SK-N-SH treated with all-trans-retinoic acid at 6 μM for 48 hours (cell line): ENCODE measurements at regions not wholly inside any gene's neighbourhood (a gene's known extent, or its start where the extent isn't known, plus 50 kb on each side); places are given as distances from the start of the nearest gene placed in this dataset.

Experiments
- ATAC-seq: fragments of 200-7000 bp; cut with Tn5 transposase; 3 replicates; pipeline ENCODE4 v1.9.1; 2020; ENCODE audit warnings: mild to moderate bottlenecking, moderate library complexity
- ARNTL ChIP-seq: fragments of 450-650 bp; formaldehyde crosslinking; IDR thresholded peaks from 2 replicates; pipeline ENCODE4 v1.5.0; 2020; ENCODE audit warnings: low read depth, mild to moderate bottlenecking, moderate library complexity, borderline replicate concordance
- BACH2 ChIP-seq: fragments of 250-450 bp; sonication (Bioruptor Pico); IDR thresholded peaks from 2 replicates; pipeline ENCODE4 v1.9.0; 2021; ENCODE audit warnings: mild to moderate bottlenecking, borderline replicate concordance
- CSDC2 ChIP-seq: fragments of 250-450 bp; sonication (Bioruptor Pico); IDR thresholded peaks from 2 replicates; pipeline ENCODE4 v1.5.0; 2020; ENCODE audit warnings: mild to moderate bottlenecking, moderate library complexity
- ESRRG ChIP-seq: fragments of 250-450 bp; sonication (Bioruptor Pico); IDR thresholded peaks from 2 replicates; pipeline ENCODE4 v1.6.1; 2021; ENCODE audit warnings: mild to moderate bottlenecking
- GLIS3 ChIP-seq: fragments of 250-450 bp; sonication (Bioruptor Pico); IDR thresholded peaks from 2 replicates; pipeline ENCODE4 v1.5.0; 2020; ENCODE audit warnings: mild to moderate bottlenecking, moderate library complexity
- ISL1 ChIP-seq: fragments of 250-450 bp; sonication (Bioruptor Pico); IDR thresholded peaks from 2 replicates; pipeline ENCODE4 v2.1.2; 2022; ENCODE audit warnings: mild to moderate bottlenecking, moderate library complexity
- OSR1 ChIP-seq: fragments of 250-450 bp; sonication (Bioruptor Pico); IDR thresholded peaks from 2 replicates; pipeline ENCODE4 v1.8.0; 2022; ENCODE audit warnings: moderate library complexity, mild to moderate bottlenecking, inconsistent platforms
- PPARA ChIP-seq: fragments of 250-450 bp; sonication (Bioruptor Pico); IDR thresholded peaks from 2 replicates; pipeline ENCODE4 v1.5.0; 2020; ENCODE audit warnings: mild to moderate bottlenecking, borderline replicate concordance
- RARB ChIP-seq: fragments of 250-450 bp; sonication (Bioruptor Pico); IDR thresholded peaks from 2 replicates; pipeline ENCODE4 v1.8.0; 2021; ENCODE audit warnings: mild to moderate bottlenecking, moderate library complexity
- SNAI2 ChIP-seq: fragments of 250-450 bp; sonication (Bioruptor Pico); IDR thresholded peaks from 2 replicates; pipeline ENCODE4 v1.5.0; 2020; ENCODE audit warnings: mild to moderate bottlenecking, moderate library complexity
- TCF4 ChIP-seq: fragments of 250-450 bp; sonication (Bioruptor Pico); IDR thresholded peaks from 2 replicates; pipeline ENCODE4 v1.8.0; 2021; ENCODE audit warnings: mild to moderate bottlenecking, moderate library complexity, borderline replicate concordance
- TOX ChIP-seq: fragments of 250-450 bp; sonication (Bioruptor Pico); IDR thresholded peaks from 2 replicates; pipeline ENCODE4 v1.8.0; 2021; ENCODE audit warnings: mild to moderate bottlenecking, moderate library complexity, borderline replicate concordance
- ZC3H10 ChIP-seq: fragments of 250-450 bp; sonication (Bioruptor Pico); IDR thresholded peaks from 2 replicates; pipeline ENCODE4 v1.5.1; 2021; ENCODE audit warnings: mild to moderate bottlenecking, moderate library complexity
- ZFP3 ChIP-seq: fragments of 250-450 bp; sonication (Bioruptor Pico); IDR thresholded peaks from 2 replicates; pipeline ENCODE4 v1.5.0; 2020; ENCODE audit warnings: mild to moderate bottlenecking, moderate library complexity
- ZNF565 ChIP-seq: fragments of 450-650 bp; formaldehyde crosslinking; conservative IDR thresholded peaks from 2 replicates; pipeline ENCODE4 v1.5.0; 2020; ENCODE audit warnings: low read depth, mild to moderate bottlenecking, moderate library complexity
- ZNF70 ChIP-seq: fragments of 450-650 bp; formaldehyde crosslinking; IDR thresholded peaks from 2 replicates; pipeline ENCODE4 v1.5.0; 2020; ENCODE audit warnings: mild to moderate bottlenecking, moderate library complexity
- ZNF8 ChIP-seq: fragments of 450-650 bp; formaldehyde crosslinking; IDR thresholded peaks from 2 replicates; pipeline ENCODE4 v1.5.0; 2020; ENCODE audit warnings: mild to moderate bottlenecking, moderate library complexity
- TF ChIP-seq, protein P1 (sequence below): fragments of 250-450 bp; sonication (Bioruptor Pico); IDR thresholded peaks from 2 replicates; pipeline ENCODE4 v1.8.0; 2021; ENCODE audit warnings: low read depth, mild to moderate bottlenecking, moderate library complexity, borderline replicate concordance
- TF ChIP-seq, protein P2 (sequence below): fragments of 250-450 bp; sonication (Bioruptor Pico); IDR thresholded peaks from 2 replicates; pipeline ENCODE4 v1.5.0; 2020; ENCODE audit warnings: mild to moderate bottlenecking, moderate library complexity
- TF ChIP-seq, protein P3 (sequence below): fragments of 250-450 bp; sonication (Bioruptor Pico); IDR thresholded peaks from 2 replicates; pipeline ENCODE4 v1.5.1; 2021; ENCODE audit warnings: mild to moderate bottlenecking, moderate library complexity
- TF ChIP-seq, protein P4 (sequence below): fragments of 250-450 bp; sonication (Bioruptor Pico); IDR thresholded peaks from 2 replicates; pipeline ENCODE4 v1.5.1; 2020; ENCODE audit warnings: low read depth, mild to moderate bottlenecking, moderate library complexity

DNA sequence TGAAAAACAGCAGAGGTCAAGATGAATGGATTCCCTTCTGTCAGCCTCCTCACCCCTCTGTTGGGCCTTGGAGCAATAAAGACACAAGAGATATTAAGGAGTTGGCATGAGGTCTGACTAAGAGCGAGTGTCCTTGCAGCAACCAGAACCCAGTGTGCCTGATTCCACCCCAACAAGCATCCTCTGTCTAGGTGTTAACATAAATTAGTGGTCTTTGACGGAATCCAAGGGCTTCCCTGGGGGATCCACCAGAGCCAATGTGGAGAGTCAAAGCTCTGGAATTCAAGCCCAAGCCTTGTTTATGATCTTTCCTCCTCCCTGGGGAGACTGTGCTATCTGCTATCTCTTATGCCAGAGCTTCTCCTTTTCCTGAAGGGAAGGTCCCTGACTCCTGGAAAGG, 128.1 kb upstream of the SMIM23 start:
- ATAC-seq = no peak
- no peak for TF ChIP-seq BACH2 (CRISPR knock-in tag)
- no peak for TF ChIP-seq TCF4 (CRISPR knock-in tag)
- no peak for TF ChIP-seq ZNF8 (CRISPR knock-in tag)
- no peak for TF ChIP-seq ZC3H10 (CRISPR knock-in tag)
- TF ChIP-seq, protein P1, sequence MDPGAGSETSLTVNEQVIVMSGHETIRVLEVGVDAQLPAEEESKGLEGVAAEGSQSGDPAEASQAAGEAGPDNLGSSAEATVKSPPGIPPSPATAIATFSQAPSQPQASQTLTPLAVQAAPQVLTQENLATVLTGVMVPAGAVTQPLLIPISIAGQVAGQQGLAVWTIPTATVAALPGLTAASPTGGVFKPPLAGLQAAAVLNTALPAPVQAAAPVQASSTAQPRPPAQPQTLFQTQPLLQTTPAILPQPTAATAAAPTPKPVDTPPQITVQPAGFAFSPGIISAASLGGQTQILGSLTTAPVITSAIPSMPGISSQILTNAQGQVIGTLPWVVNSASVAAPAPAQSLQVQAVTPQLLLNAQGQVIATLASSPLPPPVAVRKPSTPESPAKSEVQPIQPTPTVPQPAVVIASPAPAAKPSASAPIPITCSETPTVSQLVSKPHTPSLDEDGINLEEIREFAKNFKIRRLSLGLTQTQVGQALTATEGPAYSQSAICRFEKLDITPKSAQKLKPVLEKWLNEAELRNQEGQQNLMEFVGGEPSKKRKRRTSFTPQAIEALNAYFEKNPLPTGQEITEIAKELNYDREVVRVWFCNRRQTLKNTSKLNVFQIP (CRISPR knock-in tag) = no peak
- TF ChIP-seq ZFP3 (CRISPR knock-in tag) = no peak
- no peak for TF ChIP-seq ISL1 (CRISPR knock-in tag)
- no peak for TF ChIP-seq CSDC2 (CRISPR knock-in tag)
- TF ChIP-seq ZNF70 = no peak
- TF ChIP-seq PPARA (CRISPR knock-in tag) = no peak
- TF ChIP-seq, protein P2, sequence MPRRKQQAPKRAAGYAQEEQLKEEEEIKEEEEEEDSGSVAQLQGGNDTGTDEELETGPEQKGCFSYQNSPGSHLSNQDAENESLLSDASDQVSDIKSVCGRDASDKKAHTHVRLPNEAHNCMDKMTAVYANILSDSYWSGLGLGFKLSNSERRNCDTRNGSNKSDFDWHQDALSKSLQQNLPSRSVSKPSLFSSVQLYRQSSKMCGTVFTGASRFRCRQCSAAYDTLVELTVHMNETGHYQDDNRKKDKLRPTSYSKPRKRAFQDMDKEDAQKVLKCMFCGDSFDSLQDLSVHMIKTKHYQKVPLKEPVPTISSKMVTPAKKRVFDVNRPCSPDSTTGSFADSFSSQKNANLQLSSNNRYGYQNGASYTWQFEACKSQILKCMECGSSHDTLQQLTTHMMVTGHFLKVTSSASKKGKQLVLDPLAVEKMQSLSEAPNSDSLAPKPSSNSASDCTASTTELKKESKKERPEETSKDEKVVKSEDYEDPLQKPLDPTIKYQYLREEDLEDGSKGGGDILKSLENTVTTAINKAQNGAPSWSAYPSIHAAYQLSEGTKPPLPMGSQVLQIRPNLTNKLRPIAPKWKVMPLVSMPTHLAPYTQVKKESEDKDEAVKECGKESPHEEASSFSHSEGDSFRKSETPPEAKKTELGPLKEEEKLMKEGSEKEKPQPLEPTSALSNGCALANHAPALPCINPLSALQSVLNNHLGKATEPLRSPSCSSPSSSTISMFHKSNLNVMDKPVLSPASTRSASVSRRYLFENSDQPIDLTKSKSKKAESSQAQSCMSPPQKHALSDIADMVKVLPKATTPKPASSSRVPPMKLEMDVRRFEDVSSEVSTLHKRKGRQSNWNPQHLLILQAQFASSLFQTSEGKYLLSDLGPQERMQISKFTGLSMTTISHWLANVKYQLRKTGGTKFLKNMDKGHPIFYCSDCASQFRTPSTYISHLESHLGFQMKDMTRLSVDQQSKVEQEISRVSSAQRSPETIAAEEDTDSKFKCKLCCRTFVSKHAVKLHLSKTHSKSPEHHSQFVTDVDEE (CRISPR knock-in tag) = no peak
- TF ChIP-seq OSR1 (CRISPR knock-in tag) = no peak

DNA sequence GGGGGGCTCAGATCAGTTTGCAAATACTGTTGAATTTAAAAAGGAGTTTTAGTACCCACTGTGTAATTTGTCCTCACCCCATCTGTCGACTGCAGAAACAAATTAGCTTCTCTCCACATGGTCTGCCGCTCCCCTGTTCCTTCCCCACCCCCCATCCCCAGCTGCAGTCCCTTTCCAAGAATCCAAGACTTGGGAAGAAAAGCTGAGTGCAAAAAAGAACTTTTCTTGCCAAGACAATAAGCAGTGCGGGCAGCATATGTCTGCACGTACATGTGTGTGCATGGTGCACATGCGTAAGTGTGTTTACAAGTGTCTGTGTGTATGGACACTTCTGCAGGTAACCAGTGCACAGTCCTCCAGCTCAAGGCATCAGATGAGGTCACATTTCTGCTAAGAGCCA, 125.7 kb upstream of the SMIM23 start:
- no peak for ATAC-seq
- no peak for TF ChIP-seq CSDC2 (CRISPR knock-in tag)
- TF ChIP-seq GLIS3 (CRISPR knock-in tag) = no peak
- no peak for TF ChIP-seq ESRRG (CRISPR knock-in tag)
- no peak for TF ChIP-seq TOX

DNA sequence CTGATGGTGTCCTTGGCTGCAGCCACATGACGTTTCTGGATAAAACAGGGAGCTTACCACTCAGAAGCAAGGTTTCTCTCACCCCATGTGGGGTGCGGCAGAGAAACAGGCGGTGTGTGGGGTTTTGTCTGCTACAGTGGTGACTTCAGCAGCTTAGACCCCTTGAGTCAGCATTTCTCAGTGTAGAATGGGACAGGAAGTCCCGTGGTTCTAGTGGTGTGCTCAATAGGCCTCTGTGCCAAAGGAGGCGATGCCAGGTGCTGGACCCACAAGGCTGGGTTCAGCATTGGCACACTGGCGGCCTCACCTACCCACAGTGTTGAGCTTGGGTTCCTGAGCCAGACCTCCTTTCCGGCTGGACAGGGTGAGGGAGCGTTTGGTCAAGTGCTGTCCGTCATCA, 125.2 kb upstream of the SMIM23 start:
- ATAC-seq = no peak
- no peak for TF ChIP-seq ZNF565 (CRISPR knock-in tag)
- TF ChIP-seq ZC3H10 (CRISPR knock-in tag) = no peak
- TF ChIP-seq, protein P3, sequence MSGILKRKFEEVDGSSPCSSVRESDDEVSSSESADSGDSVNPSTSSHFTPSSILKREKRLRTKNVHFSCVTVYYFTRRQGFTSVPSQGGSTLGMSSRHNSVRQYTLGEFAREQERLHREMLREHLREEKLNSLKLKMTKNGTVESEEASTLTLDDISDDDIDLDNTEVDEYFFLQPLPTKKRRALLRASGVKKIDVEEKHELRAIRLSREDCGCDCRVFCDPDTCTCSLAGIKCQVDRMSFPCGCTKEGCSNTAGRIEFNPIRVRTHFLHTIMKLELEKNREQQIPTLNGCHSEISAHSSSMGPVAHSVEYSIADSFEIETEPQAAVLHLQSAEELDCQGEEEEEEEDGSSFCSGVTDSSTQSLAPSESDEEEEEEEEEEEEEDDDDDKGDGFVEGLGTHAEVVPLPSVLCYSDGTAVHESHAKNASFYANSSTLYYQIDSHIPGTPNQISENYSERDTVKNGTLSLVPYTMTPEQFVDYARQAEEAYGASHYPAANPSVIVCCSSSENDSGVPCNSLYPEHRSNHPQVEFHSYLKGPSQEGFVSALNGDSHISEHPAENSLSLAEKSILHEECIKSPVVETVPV (CRISPR knock-in tag) = no peak
- no peak for TF ChIP-seq TCF4 (CRISPR knock-in tag)
- no peak for TF ChIP-seq GLIS3 (CRISPR knock-in tag)
- TF ChIP-seq PPARA (CRISPR knock-in tag) = no peak
- TF ChIP-seq RARB (CRISPR knock-in tag) = no peak
- TF ChIP-seq ESRRG (CRISPR knock-in tag) = no peak
- no peak for TF ChIP-seq CSDC2 (CRISPR knock-in tag)
- no peak for TF ChIP-seq ARNTL
- no peak for TF ChIP-seq ZFP3 (CRISPR knock-in tag)
- TF ChIP-seq TOX = no peak
- TF ChIP-seq, protein P4, sequence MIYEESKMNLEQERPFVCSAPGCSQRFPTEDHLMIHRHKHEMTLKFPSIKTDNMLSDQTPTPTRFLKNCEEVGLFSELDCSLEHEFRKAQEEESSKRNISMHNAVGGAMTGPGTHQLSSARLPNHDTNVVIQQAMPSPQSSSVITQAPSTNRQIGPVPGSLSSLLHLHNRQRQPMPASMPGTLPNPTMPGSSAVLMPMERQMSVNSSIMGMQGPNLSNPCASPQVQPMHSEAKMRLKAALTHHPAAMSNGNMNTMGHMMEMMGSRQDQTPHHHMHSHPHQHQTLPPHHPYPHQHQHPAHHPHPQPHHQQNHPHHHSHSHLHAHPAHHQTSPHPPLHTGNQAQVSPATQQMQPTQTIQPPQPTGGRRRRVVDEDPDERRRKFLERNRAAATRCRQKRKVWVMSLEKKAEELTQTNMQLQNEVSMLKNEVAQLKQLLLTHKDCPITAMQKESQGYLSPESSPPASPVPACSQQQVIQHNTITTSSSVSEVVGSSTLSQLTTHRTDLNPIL = no peak
- TF ChIP-seq ZNF8 (CRISPR knock-in tag) = no peak
- TF ChIP-seq, protein P2 (CRISPR knock-in tag) = no peak
- TF ChIP-seq, protein P1 (CRISPR knock-in tag) = no peak
- no peak for TF ChIP-seq SNAI2
